Loucy (cell line): ENCODE measurements at regions not wholly inside any gene's neighbourhood (a gene's known extent, or its start where the extent isn't known, plus 50 kb on each side); places are given as distances from the start of the nearest gene placed in this dataset.

Source experiments
- EZH2phosphoT487 ChIP-seq: fragments of 200-600 bp; IDR thresholded peaks from 2 replicates; pipeline ENCODE4 v1.6.1; 2018; ENCODE audit warnings: antibody characterized with exemption, mild to moderate bottlenecking, moderate library complexity, borderline replicate concordance
- TF ChIP-seq, protein P1 (sequence below): fragments of 200-600 bp; sonication (generic); conservative IDR thresholded peaks from 2 replicates; pipeline ENCODE4 v1.5.1; 2014; ENCODE audit warnings: mild to moderate bottlenecking, antibody characterized with exemption, low read length

DNA sequence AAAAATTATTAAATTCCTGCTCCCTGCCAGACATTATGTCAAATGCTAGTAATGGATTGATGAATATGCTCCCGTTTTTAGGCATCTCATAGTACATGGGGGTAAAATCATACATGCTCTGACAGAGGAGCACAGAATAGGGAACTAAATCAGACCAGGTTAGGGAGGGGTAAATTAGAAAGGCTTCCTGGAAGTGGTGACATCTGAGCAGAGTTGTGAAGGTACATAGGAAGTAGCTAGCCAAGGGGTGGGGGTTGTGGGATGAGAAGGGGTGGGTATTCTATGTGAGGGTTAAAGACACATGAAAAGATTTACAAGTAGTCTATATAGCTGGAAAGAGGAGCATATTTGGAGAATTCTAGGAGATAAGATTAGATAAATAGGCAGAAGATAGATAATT is 171.7 kb upstream of the FBXO33 start:
- TF ChIP-seq, protein P1, sequence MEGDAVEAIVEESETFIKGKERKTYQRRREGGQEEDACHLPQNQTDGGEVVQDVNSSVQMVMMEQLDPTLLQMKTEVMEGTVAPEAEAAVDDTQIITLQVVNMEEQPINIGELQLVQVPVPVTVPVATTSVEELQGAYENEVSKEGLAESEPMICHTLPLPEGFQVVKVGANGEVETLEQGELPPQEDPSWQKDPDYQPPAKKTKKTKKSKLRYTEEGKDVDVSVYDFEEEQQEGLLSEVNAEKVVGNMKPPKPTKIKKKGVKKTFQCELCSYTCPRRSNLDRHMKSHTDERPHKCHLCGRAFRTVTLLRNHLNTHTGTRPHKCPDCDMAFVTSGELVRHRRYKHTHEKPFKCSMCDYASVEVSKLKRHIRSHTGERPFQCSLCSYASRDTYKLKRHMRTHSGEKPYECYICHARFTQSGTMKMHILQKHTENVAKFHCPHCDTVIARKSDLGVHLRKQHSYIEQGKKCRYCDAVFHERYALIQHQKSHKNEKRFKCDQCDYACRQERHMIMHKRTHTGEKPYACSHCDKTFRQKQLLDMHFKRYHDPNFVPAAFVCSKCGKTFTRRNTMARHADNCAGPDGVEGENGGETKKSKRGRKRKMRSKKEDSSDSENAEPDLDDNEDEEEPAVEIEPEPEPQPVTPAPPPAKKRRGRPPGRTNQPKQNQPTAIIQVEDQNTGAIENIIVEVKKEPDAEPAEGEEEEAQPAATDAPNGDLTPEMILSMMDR: no peak
- no peak for TF ChIP-seq EZH2phosphoT487
